ENCODE measurements at regions not wholly inside any gene's neighbourhood (a gene's known extent, or its start where the extent isn't known, plus 50 kb on each side); places are given as distances from the start of the nearest gene placed in this dataset.
A peak's percentile ranks its signal among the peaks of the same experiment; 100 is the strongest.

DNA sequence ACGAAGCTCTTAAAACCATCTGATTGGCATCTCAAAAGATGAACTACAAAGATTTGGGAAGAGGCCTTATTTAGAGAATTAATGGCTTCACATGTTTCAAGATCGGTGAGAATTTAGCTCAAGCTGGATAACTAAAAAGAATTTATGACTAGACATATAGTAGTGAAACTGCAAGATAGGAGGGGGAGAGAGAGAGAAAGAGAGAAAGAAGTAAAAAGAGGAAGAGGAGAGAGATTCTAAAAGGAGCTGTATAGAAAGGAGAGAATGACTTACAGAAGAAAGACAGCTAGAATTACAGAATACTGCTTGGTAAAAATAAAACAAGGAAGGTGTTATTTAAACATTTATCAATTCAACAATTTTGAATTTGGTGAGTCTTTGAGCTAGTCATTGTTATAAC, 592.3 kb downstream of the SH2D4B start (continued):
- TF ChIP-seq SMARCA5 (IDR thresholded peaks at IDR 0.05) (no peak), SRF (IDR thresholded peaks at IDR 0.05; ENCODE audit: low read depth in 2 of 2, low read length in 2 of 2) (no peak), BRCA1 (IDR thresholded peaks at IDR 0.05; ENCODE audit: low read depth, low read length) (no peak), NFYB (IDR thresholded peaks at IDR 0.05; ENCODE audit: insufficient read depth, low read depth, low read length) (no peak), KAT2A (conservative IDR thresholded peaks at IDR 0.05; ENCODE audit: control insufficient read depth, low read depth, low read length) (no peak)
- TF ChIP-seq, protein P1, sequence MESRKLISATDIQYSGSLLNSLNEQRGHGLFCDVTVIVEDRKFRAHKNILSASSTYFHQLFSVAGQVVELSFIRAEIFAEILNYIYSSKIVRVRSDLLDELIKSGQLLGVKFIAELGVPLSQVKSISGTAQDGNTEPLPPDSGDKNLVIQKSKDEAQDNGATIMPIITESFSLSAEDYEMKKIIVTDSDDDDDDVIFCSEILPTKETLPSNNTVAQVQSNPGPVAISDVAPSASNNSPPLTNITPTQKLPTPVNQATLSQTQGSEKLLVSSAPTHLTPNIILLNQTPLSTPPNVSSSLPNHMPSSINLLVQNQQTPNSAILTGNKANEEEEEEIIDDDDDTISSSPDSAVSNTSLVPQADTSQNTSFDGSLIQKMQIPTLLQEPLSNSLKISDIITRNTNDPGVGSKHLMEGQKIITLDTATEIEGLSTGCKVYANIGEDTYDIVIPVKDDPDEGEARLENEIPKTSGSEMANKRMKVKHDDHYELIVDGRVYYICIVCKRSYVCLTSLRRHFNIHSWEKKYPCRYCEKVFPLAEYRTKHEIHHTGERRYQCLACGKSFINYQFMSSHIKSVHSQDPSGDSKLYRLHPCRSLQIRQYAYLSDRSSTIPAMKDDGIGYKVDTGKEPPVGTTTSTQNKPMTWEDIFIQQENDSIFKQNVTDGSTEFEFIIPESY (IDR thresholded peaks at IDR 0.05), result no peak

DNA sequence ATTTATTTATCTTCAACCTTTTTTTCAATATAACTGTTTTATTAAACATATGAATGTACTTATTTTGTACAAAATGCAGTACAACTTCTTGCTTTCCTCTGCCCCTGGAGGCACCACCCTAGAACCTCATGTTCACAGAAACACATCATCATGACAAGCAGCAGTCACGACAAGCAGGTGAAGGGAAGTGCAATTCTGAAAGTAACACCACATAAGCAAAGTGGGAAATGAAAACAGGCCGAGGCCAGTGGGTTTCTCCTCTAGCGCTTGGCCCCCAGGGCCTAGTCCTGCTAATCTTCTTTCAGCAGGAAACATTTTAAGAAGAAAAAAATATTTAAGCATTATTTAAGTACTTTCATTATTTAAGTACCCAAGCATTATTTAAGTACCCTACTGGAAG, 598.1 kb downstream of the SH2D4B start:
- Histone ChIP-seq H3K4me1 (ENCODE audit: control insufficient read depth, insufficient read depth, low read length) (peaks cover 9% of the 10 kb centered on the region), H4K20me1 (ENCODE audit: control insufficient read depth, insufficient read depth) (no peaks in the 10 kb centered on the region), H3K4me2 (ENCODE audit: control insufficient read depth, insufficient read depth) (peak overlapping the region; percentile 9; the same call in 1 of the 2 replicates), H3K9ac (ENCODE audit: control insufficient read depth, insufficient read depth, low read length) (no peak overlapping the region), H2AFZ (ENCODE audit: control insufficient read depth, low read depth, low read length) (peak overlapping the region; percentile 12; the same call in 1 of the 2 replicates), H3K4me3 (no peak overlapping the region), H3K27me3 (replicated peaks in 1 of 2; ENCODE audit: control insufficient read depth in 2 of 2, insufficient read depth in 2 of 2, low read length in 1 of 2) (no peaks in the 10 kb centered on the region), H3K79me2 (ENCODE audit: control insufficient read depth, insufficient read depth, low read length) (no peaks in the 10 kb centered on the region), H3K36me3 (ENCODE audit: control insufficient read depth in 2 of 2, insufficient read depth in 2 of 2, low read length in 1 of 2) (no peaks in the 10 kb centered on the region), H3K9me3 (replicated peaks; ENCODE audit: control insufficient read depth, insufficient read depth, low read length) (no peaks in the 10 kb centered on the region; the same call in 2 of the 3 replicates), H3K27ac (ENCODE audit: control insufficient read depth, insufficient read depth) (no peak overlapping the region)
- WGBS (ENCODE audit: insufficient coverage, insufficient replicate concordance, low lambda C conversion rate, missing lambda C conversion rate), result 5% methylated on average over 3 of the region's 3 CpGs
- in situ Hi-C loops (cut with MboI) (no loop called here), intact Hi-C loops (cut with micrococcal nuclease; ENCODE audit: unreplicated experiment) (no loop called here)
- DNase-seq (ENCODE audit: low read depth, low spot score), result peak; percentile 46
- ChIA-PET POLR2A (no interaction called here), CTCF (interaction anchor here (0.7 to 1.6 kb wide), 3 partner anchors 25 to 53 kb away, joined by 3 to 9 read pairs (median 4); no protein-coding TSS in a partner anchor), RAD21 (ENCODE audit: unreplicated experiment) (interaction anchor here (0.7 to 1.9 kb wide), 4 partner anchors 31 to 100 kb away, joined by 3 to 10 read pairs (median 3); no protein-coding TSS in a partner anchor), SMC1A (ENCODE audit: uncharacterized antibody, unreplicated experiment) (interaction anchor here (1.3 to 2.1 kb wide), 6 partner anchors 20 to 103 kb away, joined by 3 to 8 read pairs (median 7); no protein-coding TSS in a partner anchor)
- FAIRE-seq, result peak; percentile 41
- BruUV-seq (replicated peaks), result no TSS peak
- ATAC-seq, result peak; percentile 93
- TF ChIP-seq RUNX3 (IDR thresholded peaks at IDR 0.05; ENCODE audit: low read length) (peak; percentile 43; the same call in 1 of the 2 replicates), PAX5 (IDR thresholded peaks at IDR 0.05; ENCODE audit: borderline replicate concordance, low read depth, low read length) (0 out of 2 replicates have a peak, but pooled peaks have one; percentile 12), SPI1 (IDR thresholded peaks at IDR 0.05; ENCODE audit: borderline replicate concordance, insufficient read depth, low read depth, low read length) (peak; percentile 86), ZNF384 (IDR thresholded peaks at IDR 0.05; ENCODE audit: borderline replicate concordance, low read depth, low read length) (no peak), CHD2 (IDR thresholded peaks at IDR 0.05; ENCODE audit: borderline replicate concordance, low read depth, low read length) (peak; percentile 64; the same call in 1 of the 2 replicates), ZNF24 (IDR thresholded peaks at IDR 0.05) (no peak), POLR2AphosphoS2 (IDR thresholded peaks at IDR 0.05; ENCODE audit: low read depth, low read length) (no peak), POLR2AphosphoS5 (IDR thresholded peaks at IDR 0.05; ENCODE audit: low read length) (no peak), MYB (IDR thresholded peaks at IDR 0.05; ENCODE audit: borderline replicate concordance, low read depth, low read length) (no peak), EP300 (IDR thresholded peaks at IDR 0.05; ENCODE audit: borderline replicate concordance in 1 of 2, control insufficient read depth in 1 of 2, low read depth in 2 of 2, low read length in 2 of 2) (peak; percentile 63 to 70; a peak in 3 of 4 replicates)
- TF ChIP-seq, protein P1 (IDR thresholded peaks at IDR 0.05), result peak; percentile 40; the same call in 1 of the 2 replicates
- TF ChIP-seq, protein P2, sequence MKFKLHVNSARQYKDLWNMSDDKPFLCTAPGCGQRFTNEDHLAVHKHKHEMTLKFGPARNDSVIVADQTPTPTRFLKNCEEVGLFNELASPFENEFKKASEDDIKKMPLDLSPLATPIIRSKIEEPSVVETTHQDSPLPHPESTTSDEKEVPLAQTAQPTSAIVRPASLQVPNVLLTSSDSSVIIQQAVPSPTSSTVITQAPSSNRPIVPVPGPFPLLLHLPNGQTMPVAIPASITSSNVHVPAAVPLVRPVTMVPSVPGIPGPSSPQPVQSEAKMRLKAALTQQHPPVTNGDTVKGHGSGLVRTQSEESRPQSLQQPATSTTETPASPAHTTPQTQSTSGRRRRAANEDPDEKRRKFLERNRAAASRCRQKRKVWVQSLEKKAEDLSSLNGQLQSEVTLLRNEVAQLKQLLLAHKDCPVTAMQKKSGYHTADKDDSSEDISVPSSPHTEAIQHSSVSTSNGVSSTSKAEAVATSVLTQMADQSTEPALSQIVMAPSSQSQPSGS (IDR thresholded peaks at IDR 0.05; ENCODE audit: low read length), result peak; percentile 26; the same call in 1 of the 2 replicates
